GM12891 (cell line): ENCODE measurements at regions not wholly inside any gene's neighbourhood (a gene's known extent, or its start where the extent isn't known, plus 50 kb on each side); places are given as distances from the start of the nearest gene placed in this dataset.

ENCODE experiments used
- POLR2A ChIP-seq: IDR thresholded peaks from 2 replicates; pipeline ENCODE4 v1.6.1; 2011; ENCODE audit warnings: low read depth, low read length, control low read depth
- POLR2AphosphoS5 ChIP-seq: IDR thresholded peaks from 2 replicates; pipeline ENCODE4 v1.6.1; 2011; ENCODE audit warnings: low read depth, low read length, control low read depth
- POU2F2 ChIP-seq: IDR thresholded peaks from 2 replicates; pipeline ENCODE4 v1.6.1; 2011; ENCODE audit warnings: low read depth, mild to moderate bottlenecking, control low read depth, low read length, moderate library complexity
- TAF1 ChIP-seq: IDR thresholded peaks from 2 replicates; pipeline ENCODE4 v1.6.1; 2011; ENCODE audit warnings: low read depth, low read length, control low read depth

- TF ChIP-seq POLR2AphosphoS5: no peak
- TF ChIP-seq TAF1: no peak
- no peak for TF ChIP-seq POLR2A
- TF ChIP-seq POU2F2: no peak
Measured at GRCh38 chr4:19117022-19117421, 1095.5 kb upstream of the LCORL start.
